Astrocyte of the cerebellum (primary cell): ENCODE measurements at regions not wholly inside any gene's neighbourhood (a gene's known extent, or its start where the extent isn't known, plus 50 kb on each side); places are given as distances from the start of the nearest gene placed in this dataset.

Experiments
- DNase-seq: peaks from one replicate; pipeline ENCODE4 v3.0.0-alpha.2; 2011; ENCODE audit warnings: low read depth
- H3K4me3 ChIP-seq: 2 replicates; pipeline ENCODE4 v1.5.1; 2011; ENCODE audit warnings: mild to moderate bottlenecking, low read depth, low read length, moderate library complexity
- in situ Hi-C: cut with HindIII; loops from 2 replicates; pipeline ENCODE4 v1.10.0; 2017; ENCODE audit warnings: low sequenced_read_pairs
- TF ChIP-seq, protein P1 (sequence below): IDR thresholded peaks from 2 replicates; pipeline ENCODE4 v1.5.1; 2012; ENCODE audit warnings: low read length, low read depth, moderate library complexity, mild to moderate bottlenecking; ENCODE audit errors: missing control alignments

GRCh38 chr12:42976122-42976521 is 386.6 kb upstream of the PRICKLE1 start:
- TF ChIP-seq, protein P1, sequence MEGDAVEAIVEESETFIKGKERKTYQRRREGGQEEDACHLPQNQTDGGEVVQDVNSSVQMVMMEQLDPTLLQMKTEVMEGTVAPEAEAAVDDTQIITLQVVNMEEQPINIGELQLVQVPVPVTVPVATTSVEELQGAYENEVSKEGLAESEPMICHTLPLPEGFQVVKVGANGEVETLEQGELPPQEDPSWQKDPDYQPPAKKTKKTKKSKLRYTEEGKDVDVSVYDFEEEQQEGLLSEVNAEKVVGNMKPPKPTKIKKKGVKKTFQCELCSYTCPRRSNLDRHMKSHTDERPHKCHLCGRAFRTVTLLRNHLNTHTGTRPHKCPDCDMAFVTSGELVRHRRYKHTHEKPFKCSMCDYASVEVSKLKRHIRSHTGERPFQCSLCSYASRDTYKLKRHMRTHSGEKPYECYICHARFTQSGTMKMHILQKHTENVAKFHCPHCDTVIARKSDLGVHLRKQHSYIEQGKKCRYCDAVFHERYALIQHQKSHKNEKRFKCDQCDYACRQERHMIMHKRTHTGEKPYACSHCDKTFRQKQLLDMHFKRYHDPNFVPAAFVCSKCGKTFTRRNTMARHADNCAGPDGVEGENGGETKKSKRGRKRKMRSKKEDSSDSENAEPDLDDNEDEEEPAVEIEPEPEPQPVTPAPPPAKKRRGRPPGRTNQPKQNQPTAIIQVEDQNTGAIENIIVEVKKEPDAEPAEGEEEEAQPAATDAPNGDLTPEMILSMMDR = no peak
- no peak overlapping the region for H3K4me3 ChIP-seq
- in situ Hi-C loops = no loop called here
- no peak for DNase-seq

GRCh38 chr12:42969355-42969754 is 379.8 kb upstream of the PRICKLE1 start:
- TF ChIP-seq, protein P1 = no peak
- in situ Hi-C loops = no loop called here
- DNase-seq = no peak

DNA sequence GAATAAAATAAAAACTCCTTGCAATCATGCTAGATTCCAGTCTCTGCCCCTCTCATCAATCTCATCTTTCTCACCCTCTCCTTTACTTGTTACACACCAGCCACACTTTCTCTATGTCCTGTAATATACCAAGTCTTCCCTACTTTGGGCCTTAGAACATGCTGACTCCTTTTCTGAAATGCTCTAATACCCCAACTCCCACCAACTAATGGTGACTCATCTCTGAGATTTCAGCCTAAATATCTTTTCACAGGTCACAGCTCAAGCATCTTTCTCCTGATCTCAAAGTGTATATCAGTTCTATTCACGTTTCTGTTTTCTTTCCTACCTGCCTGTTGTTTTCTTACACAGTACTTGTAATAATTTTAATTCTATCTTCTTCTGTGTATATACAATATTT is 378.9 kb upstream of the PRICKLE1 start:
- in situ Hi-C loops = no loop called here
- no peak for DNase-seq
- H3K4me3 ChIP-seq = no peak overlapping the region
- TF ChIP-seq, protein P1 = no peak

More at GRCh38 chr12:42969355-42969754, 379.8 kb upstream of the PRICKLE1 start:
- no peak overlapping the region for H3K4me3 ChIP-seq

GRCh38 chr12:42967850-42968249 is 378.3 kb upstream of the PRICKLE1 start:
- TF ChIP-seq, protein P1 = no peak
- in situ Hi-C loops = no loop called here
- DNase-seq = no peak

DNA sequence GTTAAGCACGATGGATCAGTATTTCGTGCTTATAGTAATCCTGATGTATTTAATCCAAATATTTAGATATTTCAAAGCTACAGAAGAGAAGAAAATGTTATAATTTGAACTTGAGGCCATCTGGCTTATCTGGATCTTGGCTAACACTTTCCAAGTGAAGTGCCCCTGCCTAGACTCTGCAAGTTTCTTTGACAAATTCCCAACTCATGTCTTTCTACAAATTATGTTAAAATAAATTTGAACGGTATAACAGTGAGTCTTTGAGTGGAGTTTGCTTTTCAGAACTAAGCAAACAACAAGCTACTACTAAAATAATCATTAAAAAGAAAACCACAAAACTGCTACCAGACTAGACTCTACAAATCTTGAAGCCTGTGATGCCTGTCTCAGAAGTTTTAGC is 374.4 kb upstream of the PRICKLE1 start:
- TF ChIP-seq, protein P1 = no peak
- in situ Hi-C loops = no loop called here
- H3K4me3 ChIP-seq = no peak overlapping the region
- DNase-seq = no peak

More at GRCh38 chr12:42967850-42968249, 378.3 kb upstream of the PRICKLE1 start:
- no peak overlapping the region for H3K4me3 ChIP-seq

- no peak for DNase-seq
- no peak overlapping the region for H3K4me3 ChIP-seq
- TF ChIP-seq, protein P1 = no peak
- in situ Hi-C loops = no loop called here
Measured at GRCh38 chr12:42962384-42962783, 372.8 kb upstream of the PRICKLE1 start.

GRCh38 chr12:42961395-42961794 is 371.8 kb upstream of the PRICKLE1 start:
- peak; percentile 94 for DNase-seq
- H3K4me3 ChIP-seq = no peak overlapping the region
- TF ChIP-seq, protein P1 = no peak
- in situ Hi-C loops = no loop called here
